ENCODE measurements at regions not wholly inside any gene's neighbourhood (a gene's known extent, or its start where the extent isn't known, plus 50 kb on each side); places are given as distances from the start of the nearest gene placed in this dataset.

GRCh38 chr5:84725946-84726570, 341.4 kb upstream of the EDIL3 start:
- TF ChIP-seq CTCF (IDR thresholded peaks at IDR 0.05; ENCODE audit: poor library complexity, severe bottlenecking) (no peak), EP300 (conservative IDR thresholded peaks at IDR 0.05; ENCODE audit: poor library complexity, severe bottlenecking) (no peak), EZH2 (IDR thresholded peaks at IDR 0.05; ENCODE audit: borderline replicate concordance, insufficient read depth, low read length, poor library complexity, severe bottlenecking) (no peak), TAF1 (IDR thresholded peaks at IDR 0.05; ENCODE audit: low read depth) (no peak), REST (IDR thresholded peaks at IDR 0.05; ENCODE audit: borderline replicate concordance) (no peak), POLR2AphosphoS5 (IDR thresholded peaks at IDR 0.05) (no peak), SMC3 (conservative IDR thresholded peaks at IDR 0.05; ENCODE audit: poor library complexity) (no peak)

All from neural cell (in vitro differentiated cells).